NB4 (cell line): ENCODE measurements at regions not wholly inside any gene's neighbourhood (a gene's known extent, or its start where the extent isn't known, plus 50 kb on each side); places are given as distances from the start of the nearest gene placed in this dataset.

ENCODE experiments used
- CTCF ChIP-seq: IDR thresholded peaks from one replicate; pipeline ENCODE4 v1.5.1; 2012; ENCODE audit warnings: low read depth, low read length
- POLR2A ChIP-seq: IDR thresholded peaks from 2 replicates; pipeline ENCODE4 v1.6.1; 2011; ENCODE audit warnings: mild to moderate bottlenecking; ENCODE audit not compliant: insufficient read length; ENCODE audit errors: extremely low read depth
- TF ChIP-seq, protein P1 (sequence below): IDR thresholded peaks from 2 replicates; pipeline ENCODE4 v1.6.1; 2011; ENCODE audit warnings: low read depth, low read length

DNA sequence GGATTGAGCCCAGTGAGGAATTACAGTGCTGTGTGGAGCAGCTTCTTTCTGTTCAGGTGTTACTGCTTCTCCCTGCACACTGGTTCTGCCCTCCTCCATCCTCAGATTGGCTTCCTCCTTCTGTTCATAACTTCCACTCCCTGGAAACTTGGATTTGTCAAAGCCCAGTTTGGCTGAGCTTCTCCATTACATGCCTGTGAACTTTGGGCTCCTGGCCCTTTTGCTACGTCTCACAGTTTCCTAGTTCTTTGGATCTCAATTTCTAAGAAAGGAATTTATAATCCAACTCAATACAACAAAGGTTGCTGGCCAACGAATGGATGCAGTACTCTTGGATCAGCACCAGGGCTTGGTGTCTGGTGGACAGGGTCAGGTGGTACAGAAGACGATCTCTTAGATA, 318.1 kb downstream of the RPS24 start:
- TF ChIP-seq CTCF = no peak
- TF ChIP-seq POLR2A = no peak
- TF ChIP-seq, protein P1, sequence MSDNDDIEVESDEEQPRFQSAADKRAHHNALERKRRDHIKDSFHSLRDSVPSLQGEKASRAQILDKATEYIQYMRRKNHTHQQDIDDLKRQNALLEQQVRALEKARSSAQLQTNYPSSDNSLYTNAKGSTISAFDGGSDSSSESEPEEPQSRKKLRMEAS = no peak
